Pancreas (tissue), 10 donors: ENCODE measurements at regions not wholly inside any gene's neighbourhood (a gene's known extent, or its start where the extent isn't known, plus 50 kb on each side); places are given as distances from the start of the nearest gene placed in this dataset.

Experiments
- ATAC-seq, 4 donors: fragments of 200-7000 bp; cut with Tn5 transposase; one replicate each; pipeline versions ENCODE4 v1.8.0 to v1.9.1; 2020; ENCODE audit warnings: mild to moderate bottlenecking in 4 of 4, moderate library complexity in 4 of 4
- DNase-seq, 6 donors: peaks; one replicate each; pipeline ENCODE4 v3.0.0-alpha.2; 2020
- FAIRE-seq: peaks from 2 replicates; lab custom pipeline; 2012; peaks lifted over from hg19 to GRCh38; lab: Jason Lieb, UNC
- H3K27ac ChIP-seq, 4 donors: fragments of 200-600 bp; sonication (generic); 1 replicate in 3 of 4; 2 replicates in 1 of 4; pipeline versions ENCODE4 v1.5.0 to v1.8.0; 2020
- H3K27me3 ChIP-seq, 4 donors: fragments of 200-600 bp; one replicate each; pipeline ENCODE4 v1.8.0; 2021
- H3K36me3 ChIP-seq, 3 donors: fragments of 200-600 bp; sonication (generic) in 1 of 3; one replicate each; pipeline versions ENCODE4 v1.5.0 to v1.8.0; 2020 to 2021
- H3K4me1 ChIP-seq, 3 donors: fragments of 200-600 bp; one replicate each; pipeline ENCODE4 v1.8.0; 2021
- H3K4me3 ChIP-seq, 4 donors: fragments of 200-600 bp; sonication (generic) in 2 of 4; one replicate each; pipeline versions ENCODE4 v1.5.0 to v1.8.0; 2020 to 2021
- H3K9me3 ChIP-seq, 4 donors: fragments of 200-600 bp; one replicate each; pipeline ENCODE4 v1.8.0; 2021
- WGBS, 2 donors: extraction: QIAGEN DNeasy Blood & Tissue Kit; methylation state at CpG; one replicate each; pipeline ENCODE4 v1.1.7; 2013; 5-methylcytosine and 5-hydroxymethylcytosine counted together
- intact Hi-C, 3 donors: fragments of 100-400 bp; cut with DNase I; formaldehyde crosslinking; loops; one replicate each; pipeline versions ENCODE4 v1.11.1 to v1.14.2; 2022
- TF ChIP-seq, protein P1 (sequence below), 4 donors: fragments of 200-600 bp; sonication (generic) in 3 of 4; IDR thresholded peaks; one replicate each; pipeline versions ENCODE4 v1.5.0 to v1.8.0; 2021; ENCODE audit warnings: antibody characterized with exemption in 4 of 4
- donor health status: healthy with polysubstance abuse.
- donor health status: DM: no; HTN: no; CAD: no; lungs with moderate emphysema.
- donor health status: DM: no; HTN: no; CAD: no.
- donor health status: control.
- donor health status: control.
- donor health status: Bipolar disorder and iron deficiency.
- donor health status: DM: yes; HTN: yes; CAD: no.
- donor health status: DM: no; HTN: no; CAD: no.
- donor health status: DM: no; HTN: no; CAD: no.
- donor health status: DM: yes; HTN: yes; CAD: no.

DNA sequence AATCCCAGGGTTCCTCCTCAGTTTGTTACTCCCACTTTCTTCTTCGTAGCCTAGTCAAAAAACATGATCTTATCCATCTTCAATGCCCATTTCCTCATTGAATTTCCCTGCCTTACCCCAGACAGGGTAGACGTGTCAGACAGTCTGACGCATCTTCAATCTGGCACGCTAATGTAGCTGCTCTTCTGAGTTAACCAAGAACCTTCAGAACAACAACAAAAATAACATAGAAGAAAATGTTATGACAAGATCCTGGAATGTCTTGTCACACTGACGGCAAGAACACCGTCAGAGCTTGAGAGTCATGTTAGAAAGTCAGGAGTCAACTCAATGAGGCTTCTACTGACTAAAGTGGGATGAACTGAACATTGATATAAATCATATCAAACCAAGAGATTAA is 122.7 kb upstream of the SPDL1 start:
- 83 to 92% methylated on average over 6 of the region's 6 CpGs for WGBS, 2 donors
- intact Hi-C loops, result no loop called here
- no peaks in the 10 kb centered on the region for H3K36me3 ChIP-seq
- H3K4me1 ChIP-seq, result no peaks in the 10 kb centered on the region
- H3K27ac ChIP-seq, result no peak overlapping the region
- H3K9me3 ChIP-seq, result no peaks in the 10 kb centered on the region
- H3K27me3 ChIP-seq, result no peaks in the 10 kb centered on the region
- TF ChIP-seq, protein P1, sequence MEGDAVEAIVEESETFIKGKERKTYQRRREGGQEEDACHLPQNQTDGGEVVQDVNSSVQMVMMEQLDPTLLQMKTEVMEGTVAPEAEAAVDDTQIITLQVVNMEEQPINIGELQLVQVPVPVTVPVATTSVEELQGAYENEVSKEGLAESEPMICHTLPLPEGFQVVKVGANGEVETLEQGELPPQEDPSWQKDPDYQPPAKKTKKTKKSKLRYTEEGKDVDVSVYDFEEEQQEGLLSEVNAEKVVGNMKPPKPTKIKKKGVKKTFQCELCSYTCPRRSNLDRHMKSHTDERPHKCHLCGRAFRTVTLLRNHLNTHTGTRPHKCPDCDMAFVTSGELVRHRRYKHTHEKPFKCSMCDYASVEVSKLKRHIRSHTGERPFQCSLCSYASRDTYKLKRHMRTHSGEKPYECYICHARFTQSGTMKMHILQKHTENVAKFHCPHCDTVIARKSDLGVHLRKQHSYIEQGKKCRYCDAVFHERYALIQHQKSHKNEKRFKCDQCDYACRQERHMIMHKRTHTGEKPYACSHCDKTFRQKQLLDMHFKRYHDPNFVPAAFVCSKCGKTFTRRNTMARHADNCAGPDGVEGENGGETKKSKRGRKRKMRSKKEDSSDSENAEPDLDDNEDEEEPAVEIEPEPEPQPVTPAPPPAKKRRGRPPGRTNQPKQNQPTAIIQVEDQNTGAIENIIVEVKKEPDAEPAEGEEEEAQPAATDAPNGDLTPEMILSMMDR (IDR thresholded peaks at IDR 0.05), result no peak
- FAIRE-seq (no peak), DNase-seq (no peak), ATAC-seq (no peak)
- no peak overlapping the region for H3K4me3 ChIP-seq

DNA sequence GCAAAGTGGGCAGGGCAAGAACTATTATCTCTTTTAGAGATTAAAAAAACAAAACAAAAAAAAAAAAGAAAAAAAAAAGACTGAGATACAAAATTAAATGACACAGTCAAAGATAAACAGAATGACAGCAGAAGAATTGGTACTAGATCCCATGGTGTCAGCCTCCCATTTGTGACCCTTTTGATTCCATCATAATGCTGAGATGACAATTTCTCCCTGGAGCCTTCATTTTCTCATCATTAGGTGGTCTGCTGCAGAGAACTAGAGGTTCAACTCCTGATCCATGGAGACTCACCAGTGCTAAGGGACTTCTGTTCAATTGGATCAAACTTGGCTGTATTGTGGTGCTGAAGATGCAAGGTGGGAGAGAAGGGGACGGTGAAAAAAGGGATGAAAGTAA is 123.5 kb upstream of the SPDL1 start:
- DNase-seq, result no peak
- Histone ChIP-seq H3K36me3 (no peaks in the 10 kb centered on the region), H3K9me3 (no peaks in the 10 kb centered on the region), H3K4me3 (no peak overlapping the region), H3K4me1 (no peaks in the 10 kb centered on the region), H3K27ac (no peak overlapping the region), H3K27me3 (peaks cover 0 to 2% (median 0%) of the 10 kb centered on the region in 4 donors)
- no peak for FAIRE-seq
- no peak for ATAC-seq
- intact Hi-C loops, result no loop called here
- 71 to 76% methylated on average over 1 of the region's 1 CpG for WGBS, 2 donors
- TF ChIP-seq, protein P1 (IDR thresholded peaks at IDR 0.05), result no peak

DNA sequence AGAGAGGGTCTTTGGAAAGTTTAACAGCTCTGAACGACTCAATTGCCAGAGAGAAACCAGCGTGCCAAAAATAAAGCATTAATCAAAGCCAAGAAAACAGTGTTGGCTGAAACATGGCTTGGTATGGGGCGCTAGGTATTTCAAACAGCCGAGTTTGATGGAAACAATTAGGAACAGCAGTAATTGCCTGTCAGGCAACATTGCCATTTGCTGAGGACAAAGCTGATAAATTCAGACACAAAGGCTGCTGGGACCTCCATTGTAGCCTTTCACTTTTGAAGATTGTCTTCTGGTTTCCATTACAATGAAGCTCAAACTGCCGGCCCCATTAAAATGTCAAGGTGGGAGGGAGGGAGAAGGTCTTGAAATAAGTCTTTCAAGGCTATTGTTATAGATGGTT is 125.4 kb upstream of the SPDL1 start:
- TF ChIP-seq, protein P1 (IDR thresholded peaks at IDR 0.05), result no peak
- Histone ChIP-seq H3K27ac (no peak overlapping the region), H3K27me3 (peaks cover 0 to 3% (median 0%) of the 10 kb centered on the region in 4 donors), H3K4me3 (no peak overlapping the region), H3K9me3 (no peaks in the 10 kb centered on the region), H3K4me1 (no peaks in the 10 kb centered on the region), H3K36me3 (no peaks in the 10 kb centered on the region)
- WGBS, 2 donors, result 52 to 55% methylated on average over 5 of the region's 5 CpGs
- ATAC-seq (no peak), FAIRE-seq (no peak), DNase-seq (no peak)
- intact Hi-C loops, result no loop called here

GRCh38 chr5:169450464-169450863 is 133.1 kb upstream of the SPDL1 start:
- TF ChIP-seq, protein P1 (IDR thresholded peaks at IDR 0.05), result no peak
- DNase-seq, result no peak

DNA sequence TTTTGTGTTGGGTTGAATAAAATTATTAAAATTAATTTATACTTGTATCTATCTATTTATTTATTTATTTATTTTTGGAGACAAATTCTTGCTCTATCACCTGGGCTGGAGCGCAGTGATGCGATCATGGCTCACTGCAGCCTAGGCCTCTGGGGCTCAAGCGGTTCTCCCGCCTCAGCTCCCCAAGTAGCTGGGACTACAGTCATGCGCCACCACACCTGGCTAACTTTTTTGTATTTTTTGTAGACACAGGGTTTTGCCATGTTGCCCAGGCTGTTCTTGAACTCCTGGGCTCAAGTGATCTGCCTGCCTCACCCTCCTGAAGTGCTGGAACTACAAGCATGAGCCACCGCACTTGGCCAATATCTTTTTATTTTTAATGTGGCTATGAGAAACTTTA is 134.7 kb upstream of the SPDL1 start:
- H3K4me1 ChIP-seq, result no peaks in the 10 kb centered on the region
- FAIRE-seq (no peak), ATAC-seq (no peak), DNase-seq (no peak)
- no peaks in the 10 kb centered on the region for H3K9me3 ChIP-seq
- WGBS, 2 donors, result 93 to 97% methylated on average over 6 of the region's 6 CpGs
- TF ChIP-seq, protein P1 (IDR thresholded peaks at IDR 0.05), result no peak
- H3K27me3 ChIP-seq, result no peaks in the 10 kb centered on the region
- H3K27ac ChIP-seq, result no peak overlapping the region
- H3K4me3 ChIP-seq, result no peak overlapping the region
- no peaks in the 10 kb centered on the region for H3K36me3 ChIP-seq
- intact Hi-C loops, result no loop called here

More at GRCh38 chr5:169450464-169450863, 133.1 kb upstream of the SPDL1 start:
- H3K27ac ChIP-seq, result no peak overlapping the region
- FAIRE-seq (no peak), ATAC-seq (no peak)
- intact Hi-C loops, result no loop called here
- H3K4me1 ChIP-seq, result no peaks in the 10 kb centered on the region
- H3K9me3 ChIP-seq, result no peaks in the 10 kb centered on the region
- H3K4me3 ChIP-seq, result no peak overlapping the region
- 55 to 65% methylated on average over 1 of the region's 1 CpG for WGBS, 2 donors
- H3K27me3 ChIP-seq, result peaks cover 0 to 3% (median 0%) of the 10 kb centered on the region in 4 donors
- H3K36me3 ChIP-seq, result no peaks in the 10 kb centered on the region
